HG03520 (cell line): ENCODE measurements at regions not wholly inside any gene's neighbourhood (a gene's known extent, or its start where the extent isn't known, plus 50 kb on each side); places are given as distances from the start of the nearest gene placed in this dataset.
A peak's percentile ranks its signal among the peaks of the same experiment; 100 is the strongest.
"Not testable (repeated sequence)": the region's sequence is repeated elsewhere in the genome, so short reads cannot be mapped to it uniquely, and the experiment has no call there.

ENCODE experiments used
- ATAC-seq: cut with Tn5 transposase; IDR thresholded peaks from one replicate; pipeline ENCODE4 v1.9.1; 2021; ENCODE audit warnings: mild to moderate bottlenecking, moderate library complexity; ENCODE audit not compliant: unreplicated experiment

DNA sequence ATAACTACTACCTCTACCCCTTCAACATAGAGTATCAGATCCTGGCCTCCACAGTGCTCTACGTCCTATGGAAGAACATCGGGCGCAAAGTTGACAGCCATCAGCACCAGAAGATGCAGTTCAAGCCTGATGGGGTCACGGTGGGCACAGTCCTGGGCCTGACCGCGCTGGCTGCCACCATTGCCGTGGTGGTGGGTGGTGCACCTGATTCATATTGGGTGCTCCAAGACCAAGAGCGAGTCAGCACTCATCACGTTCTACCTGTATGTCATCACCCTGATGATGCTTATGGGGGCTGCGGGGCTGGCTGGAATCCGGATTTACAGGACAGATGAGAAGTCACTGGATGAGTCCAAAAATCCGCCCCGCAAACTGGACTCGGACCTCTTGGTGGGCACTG lies 846.4 kb downstream of the RPIA start:
- not testable (repeated sequence) for ATAC-seq

GRCh38 chr2:89544110-89544509 lies 852.6 kb downstream of the RPIA start:
- not testable (repeated sequence) for ATAC-seq

DNA sequence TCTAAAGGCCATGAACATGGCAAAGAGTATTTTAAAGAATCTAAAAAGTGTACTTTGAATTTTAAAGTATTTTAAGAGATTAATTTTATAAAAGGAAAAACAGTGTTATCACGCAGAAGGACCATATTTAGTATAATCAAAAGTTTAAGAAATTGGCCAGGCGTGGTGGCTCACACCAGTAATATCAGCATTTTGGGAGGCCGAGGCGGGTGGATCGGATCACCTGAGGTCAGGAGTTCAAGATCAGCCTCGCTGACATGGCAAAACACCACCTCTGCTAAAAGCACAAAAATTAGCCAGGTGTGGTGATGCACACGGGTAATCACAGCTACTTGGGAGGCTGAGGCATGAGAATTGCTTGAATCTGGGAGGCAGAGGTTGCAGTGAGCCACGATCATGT lies 887.7 kb downstream of the RPIA start:
- ATAC-seq: not testable (repeated sequence)

- ATAC-seq: not testable (repeated sequence)
These were observed 891.3 kb downstream of the RPIA start for GRCh38 chr2:89582816-89583215.

DNA sequence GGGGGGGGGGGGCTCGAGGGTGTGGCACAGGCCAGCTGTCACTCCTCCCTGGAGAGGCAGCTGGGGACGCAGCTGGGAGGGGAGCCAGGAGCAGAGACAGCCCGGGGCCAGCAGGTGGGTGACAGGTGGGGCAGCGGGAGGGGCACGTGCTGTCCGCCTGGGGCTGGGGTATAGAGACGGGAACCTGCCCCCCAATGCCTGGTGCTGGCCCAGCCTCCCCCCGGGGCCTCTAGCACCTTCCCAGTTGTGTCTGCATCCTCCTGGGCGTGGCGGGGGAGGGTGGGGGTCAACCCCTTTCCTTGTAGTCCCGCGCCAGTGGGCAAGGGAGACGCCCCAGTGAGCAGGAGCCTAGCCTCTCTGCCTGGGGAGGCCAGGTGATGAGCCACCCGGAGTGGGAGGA lies 892.6 kb downstream of the RPIA start:
- ATAC-seq: not testable (repeated sequence)

DNA sequence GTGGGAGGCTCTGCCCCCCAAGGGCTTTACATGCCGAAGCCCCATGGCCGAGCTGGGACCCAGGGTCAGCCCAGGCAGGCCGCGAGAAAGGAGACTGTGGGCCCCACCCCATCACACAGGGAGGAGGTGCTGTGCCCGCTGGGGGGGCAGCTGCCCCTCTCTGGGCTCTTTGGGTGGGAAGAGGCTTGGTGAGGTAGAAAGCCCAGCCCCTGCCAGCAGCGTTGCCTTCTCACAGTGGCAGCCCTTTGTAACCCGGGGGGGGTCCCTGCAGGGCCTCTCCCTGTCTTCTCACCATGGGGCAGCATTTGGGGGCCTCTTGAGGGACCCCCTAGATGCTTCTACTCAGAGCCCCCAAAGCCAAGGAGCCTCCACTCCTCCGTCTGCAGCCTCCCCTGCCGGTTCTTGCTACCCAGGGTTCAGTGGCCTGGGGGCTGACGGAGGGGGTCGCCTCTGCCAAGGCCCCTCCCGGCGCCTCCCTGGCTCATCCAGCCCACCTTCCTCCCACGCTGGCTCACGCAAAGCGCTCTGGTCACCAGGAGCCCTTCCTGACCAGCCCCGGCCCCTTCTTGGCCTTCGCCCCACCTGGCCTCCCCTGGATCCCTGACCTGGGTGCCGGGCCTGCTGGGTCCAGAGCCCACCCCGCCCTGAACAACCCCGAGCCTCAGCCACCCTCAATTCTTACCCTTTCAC lies 893.5 kb downstream of the RPIA start:
- ATAC-seq: not testable (repeated sequence)

- peak; percentile 86 for ATAC-seq
These were observed 894.1 kb downstream of the RPIA start for GRCh38 chr2:89585558-89585920.

- ATAC-seq: not testable (repeated sequence)
These were observed 908.4 kb downstream of the RPIA start for GRCh38 chr2:89599843-89600242.

DNA sequence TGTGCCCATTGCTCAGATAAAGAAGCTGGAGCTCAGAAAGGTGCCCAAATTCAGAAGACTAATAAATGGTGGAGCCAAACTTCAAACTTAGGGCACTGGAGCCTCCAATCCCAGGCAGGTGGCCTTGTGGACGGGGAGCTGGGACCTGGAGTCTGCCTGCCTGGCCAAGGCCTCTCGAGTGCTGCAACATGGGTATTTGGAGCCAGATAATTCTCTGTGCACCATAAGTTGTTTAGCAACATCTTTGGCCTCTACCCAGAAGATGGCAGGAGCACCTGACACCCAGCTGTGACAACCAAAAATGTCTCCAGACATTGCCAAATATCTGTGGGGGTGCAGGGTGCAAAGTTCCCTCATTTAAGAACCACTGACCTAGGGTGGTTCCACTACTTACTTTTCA lies 915.0 kb downstream of the RPIA start:
- not testable (repeated sequence) for ATAC-seq

GRCh38 chr2:89610207-89610926 lies 918.9 kb downstream of the RPIA start:
- ATAC-seq: not testable (repeated sequence)

DNA sequence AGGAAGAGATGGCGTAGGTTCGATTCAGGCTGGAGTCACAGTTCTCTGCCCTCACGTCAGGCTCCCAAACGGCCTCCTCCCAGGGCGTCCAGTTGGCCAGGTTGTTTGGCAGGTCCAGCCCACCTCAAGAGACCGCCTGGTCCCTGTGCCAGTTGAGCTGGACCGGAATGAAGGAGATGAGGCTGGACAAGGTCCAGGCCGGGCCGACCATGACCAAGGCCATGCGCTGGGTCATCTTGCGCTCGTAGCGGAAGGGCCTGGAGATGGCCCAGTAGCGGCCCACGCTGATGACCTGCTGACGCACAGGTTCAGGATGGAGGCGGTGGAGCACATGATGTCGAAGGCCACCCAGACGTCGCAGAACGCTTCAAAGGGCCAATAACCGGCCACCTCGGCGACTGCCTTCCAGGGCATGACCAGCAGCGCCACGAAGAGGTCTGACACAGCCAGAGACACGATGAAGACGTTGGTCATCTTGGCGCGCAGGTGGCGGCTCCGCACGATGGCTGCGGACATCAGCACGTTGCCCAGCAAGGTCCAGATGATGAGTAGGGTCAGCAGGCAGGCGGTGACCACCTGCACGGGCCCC lies 919.5 kb downstream of the RPIA start:
- not testable (repeated sequence) for ATAC-seq

GRCh38 chr2:89611710-89612109 lies 920.2 kb downstream of the RPIA start:
- not testable (repeated sequence) for ATAC-seq

- ATAC-seq: not testable (repeated sequence)
These were observed 957.8 kb downstream of the RPIA start for GRCh38 chr2:89649268-89649667.

DNA sequence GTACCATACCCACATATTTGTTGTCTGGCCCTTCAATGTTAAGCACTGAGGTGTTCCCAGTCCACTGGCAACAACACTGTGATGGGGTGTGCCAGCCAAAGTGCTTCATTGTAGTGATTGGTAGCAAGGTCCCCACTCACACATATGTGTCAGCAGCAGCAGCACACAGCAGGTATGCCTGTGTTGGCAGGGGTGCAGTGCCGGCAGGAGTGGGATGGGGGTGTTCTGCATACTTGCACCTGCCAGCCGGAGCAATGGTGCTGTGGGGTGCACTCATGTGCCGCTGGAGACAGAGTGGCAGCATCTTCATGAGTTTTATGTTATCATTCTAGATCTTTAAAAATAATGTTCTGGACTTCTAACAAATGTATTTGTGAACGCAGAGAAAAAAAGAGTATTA lies 987.8 kb downstream of the RPIA start:
- ATAC-seq: not testable (repeated sequence)
